OCI-LY7 (cell line): ENCODE measurements at regions not wholly inside any gene's neighbourhood (a gene's known extent, or its start where the extent isn't known, plus 50 kb on each side); places are given as distances from the start of the nearest gene placed in this dataset.

Experiments used
- CTCF ChIP-seq: fragments of 200-600 bp; sonication (generic); conservative IDR thresholded peaks from 2 replicates; pipeline ENCODE4 v1.5.1; 2014; ENCODE audit warnings: mild to moderate bottlenecking, antibody characterized with exemption, low read length, moderate library complexity, mixed read lengths
- EZH2phosphoT487 ChIP-seq: fragments of 200-600 bp; sonication (generic); IDR thresholded peaks from 2 replicates; pipeline ENCODE4 v1.6.1; 2018; ENCODE audit warnings: low read depth, borderline replicate concordance, mild to moderate bottlenecking, mixed run types, antibody characterized with exemption, low read length, moderate library complexity, mixed read lengths

- TF ChIP-seq CTCF (peak; percentile 85), EZH2phosphoT487 (no peak)
Observed at GRCh38 chr19:28737021-28737895, 475.7 kb downstream of the UQCRFS1 start.
